NCI-H1417 treated with DMSO at 0.1 percent for 48 hours (cell line): ENCODE measurements at regions not wholly inside any gene's neighbourhood (a gene's known extent, or its start where the extent isn't known, plus 50 kb on each side); places are given as distances from the start of the nearest gene placed in this dataset.

Experiments
- DNase-seq: peaks from one replicate; lab custom pipeline; 2025; lab: John Stamatoyannopoulos, UW

- DNase-seq, result no peak
Observed at GRCh38 chr14:66365388-66365787, 120.8 kb upstream of the CCDC196 start.

DNA sequence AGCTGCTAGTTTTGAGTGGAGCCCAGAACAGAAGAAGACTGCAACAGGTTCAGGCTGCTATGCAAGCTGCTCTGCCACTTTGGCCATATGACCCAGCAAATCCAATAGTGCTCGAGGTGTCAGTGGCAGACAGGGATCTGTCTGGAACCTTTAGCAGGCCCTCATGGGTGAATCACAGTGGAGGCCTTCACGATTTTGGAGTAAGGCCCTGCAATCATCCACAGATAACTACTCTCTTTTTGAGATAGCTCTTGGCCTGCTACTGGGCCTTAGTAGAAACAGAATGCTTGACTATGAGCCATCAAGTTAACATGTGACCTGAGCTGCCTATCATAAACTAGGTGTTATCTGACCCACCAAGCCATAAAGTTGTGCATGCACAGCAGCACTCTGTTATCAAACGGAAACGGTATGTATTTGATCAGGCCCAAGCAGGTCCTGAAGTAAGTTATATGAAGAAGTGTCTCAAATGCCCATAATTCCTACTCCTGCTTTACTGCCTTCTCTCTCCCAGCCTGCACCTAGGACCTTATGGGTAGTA, 116.9 kb upstream of the CCDC196 start:
- no peak for DNase-seq

DNA sequence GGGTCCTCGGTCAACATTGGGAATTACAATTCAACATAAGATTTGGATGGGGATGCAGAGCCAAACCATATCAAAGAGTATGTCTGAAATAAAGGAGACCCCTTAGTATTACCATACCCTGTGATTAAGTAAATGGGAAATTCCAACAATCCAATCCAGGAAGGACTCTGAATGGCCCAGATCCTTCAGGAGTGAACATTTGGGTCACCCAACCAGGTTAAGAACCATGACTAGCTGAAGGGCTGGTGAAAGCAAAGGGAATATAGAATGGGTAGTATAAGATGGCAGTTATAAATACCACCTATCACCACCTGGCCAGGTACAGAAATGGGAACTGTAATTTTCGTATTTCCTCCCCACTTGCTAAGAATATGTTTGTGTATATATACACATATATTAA, 114.4 kb upstream of the CCDC196 start:
- DNase-seq, result no peak

- no peak for DNase-seq
Observed at GRCh38 chr14:66375046-66375964, 110.9 kb upstream of the CCDC196 start.

DNA sequence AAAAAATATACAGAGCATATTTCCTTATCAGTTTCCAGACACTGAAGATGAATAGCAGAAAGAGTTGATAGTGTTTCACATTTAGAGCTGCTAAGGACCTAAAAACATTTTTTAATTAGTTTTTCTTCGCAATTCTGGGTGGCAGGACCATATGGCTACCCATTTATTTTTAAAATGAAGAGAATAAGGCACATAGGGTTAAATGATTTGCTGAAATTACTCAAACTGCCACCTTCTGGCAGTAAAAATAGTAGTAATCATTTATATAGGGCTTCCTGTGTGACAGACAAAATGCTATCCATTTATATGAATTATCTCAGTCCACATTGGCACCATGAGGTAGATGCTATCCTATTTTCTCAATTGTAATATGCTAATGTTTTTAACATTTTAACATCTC, 108.6 kb upstream of the CCDC196 start:
- no peak for DNase-seq

DNA sequence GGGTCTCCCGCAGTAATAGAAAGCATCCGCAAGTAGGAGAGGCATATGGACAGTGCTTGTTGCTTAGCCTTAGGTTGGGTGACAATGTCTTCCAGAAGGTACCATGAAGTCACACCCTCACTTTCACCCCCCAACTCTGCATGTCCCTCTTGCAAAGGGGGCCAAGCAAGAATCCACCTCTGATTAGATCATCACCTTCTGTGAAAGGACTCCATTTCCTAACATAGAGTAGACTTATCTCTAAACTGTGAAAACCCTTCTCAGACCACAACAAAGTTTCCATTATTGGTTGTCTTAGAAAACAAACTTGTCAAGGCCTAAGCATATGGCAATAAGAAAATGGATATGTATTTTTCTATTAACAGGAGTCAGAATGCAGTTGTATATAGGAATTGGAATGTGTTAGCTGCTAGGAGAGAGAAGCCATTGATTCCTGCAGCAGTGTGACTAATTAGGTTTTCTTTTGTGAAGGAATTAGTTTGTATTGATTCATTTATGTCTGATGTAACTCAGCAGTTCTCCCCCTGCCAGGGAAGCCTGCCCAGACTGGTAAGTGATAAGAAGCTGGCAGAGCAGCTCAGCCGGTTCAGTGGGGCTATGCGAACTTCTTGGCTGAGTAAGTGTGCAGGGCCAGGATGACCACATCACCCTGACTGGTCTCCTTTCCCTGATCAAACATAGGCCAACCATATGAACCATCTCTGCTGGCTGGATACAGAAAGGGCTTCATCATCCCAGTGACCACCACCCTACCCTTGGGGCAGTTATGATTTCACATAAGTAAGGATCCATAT, 107.3 kb upstream of the CCDC196 start:
- no peak for DNase-seq

- DNase-seq, result no peak
Observed at GRCh38 chr14:66380143-66380542, 106.0 kb upstream of the CCDC196 start.

DNA sequence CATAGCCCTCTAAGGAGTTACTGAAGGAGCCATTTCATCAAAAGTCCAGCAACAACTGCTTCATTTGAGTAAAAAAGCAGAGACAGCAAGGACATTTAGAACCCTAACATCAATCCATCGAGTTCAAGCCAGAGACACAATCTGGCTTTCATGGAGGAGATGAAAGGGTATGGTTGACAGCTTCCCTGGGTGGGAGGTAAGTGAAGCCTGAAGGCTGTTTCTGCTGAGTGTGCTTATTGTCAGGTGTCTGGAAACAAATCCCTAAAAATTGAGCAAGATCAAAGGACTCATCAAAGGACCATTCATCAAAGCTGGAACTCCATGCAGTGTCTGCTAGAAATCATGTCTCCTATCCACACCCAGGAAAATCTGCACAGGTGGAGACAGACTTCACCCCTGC, 104.4 kb upstream of the CCDC196 start:
- DNase-seq, result no peak

GRCh38 chr14:66383257-66383656, 102.9 kb upstream of the CCDC196 start:
- DNase-seq, result no peak

DNA sequence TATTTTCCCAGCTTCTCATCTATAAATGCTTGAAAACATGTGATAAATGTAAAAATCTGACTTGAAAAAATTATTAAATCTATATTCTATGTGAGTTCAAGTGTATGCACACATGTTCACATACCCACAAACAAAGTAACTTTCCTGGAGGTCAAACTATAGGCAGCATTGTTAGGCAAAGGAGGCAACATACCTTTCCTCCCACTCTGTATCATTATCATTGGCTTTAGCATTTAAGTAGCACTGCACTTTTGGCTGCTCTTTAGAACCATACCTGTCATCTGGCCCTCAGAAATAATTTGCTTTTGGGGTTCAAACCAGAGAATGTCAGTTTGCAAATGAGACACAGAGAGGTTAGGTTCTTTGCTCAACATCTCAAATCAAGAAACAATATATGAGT, 102.4 kb upstream of the CCDC196 start:
- DNase-seq, result no peak

GRCh38 chr14:66388516-66388915, 97.7 kb upstream of the CCDC196 start:
- DNase-seq, result no peak

DNA sequence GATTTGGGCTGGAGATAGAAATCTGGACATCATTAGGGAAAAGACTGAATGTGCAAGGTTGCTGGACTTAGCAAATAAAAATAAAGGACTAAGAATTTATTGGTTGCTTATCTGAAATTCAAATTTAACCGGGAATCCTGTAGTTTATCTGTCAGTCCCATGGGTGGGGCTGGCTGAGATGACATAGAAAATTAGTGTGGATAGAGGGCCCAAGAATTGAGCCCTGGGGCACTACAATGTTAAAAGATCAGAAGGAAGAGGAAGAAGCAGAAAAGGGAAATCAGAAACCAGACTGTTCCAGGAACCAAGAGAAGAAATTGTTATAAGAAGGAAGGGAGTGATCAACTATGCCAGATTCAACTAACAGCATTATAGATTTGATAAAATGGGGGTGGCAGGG, 96.7 kb upstream of the CCDC196 start:
- no peak for DNase-seq

DNA sequence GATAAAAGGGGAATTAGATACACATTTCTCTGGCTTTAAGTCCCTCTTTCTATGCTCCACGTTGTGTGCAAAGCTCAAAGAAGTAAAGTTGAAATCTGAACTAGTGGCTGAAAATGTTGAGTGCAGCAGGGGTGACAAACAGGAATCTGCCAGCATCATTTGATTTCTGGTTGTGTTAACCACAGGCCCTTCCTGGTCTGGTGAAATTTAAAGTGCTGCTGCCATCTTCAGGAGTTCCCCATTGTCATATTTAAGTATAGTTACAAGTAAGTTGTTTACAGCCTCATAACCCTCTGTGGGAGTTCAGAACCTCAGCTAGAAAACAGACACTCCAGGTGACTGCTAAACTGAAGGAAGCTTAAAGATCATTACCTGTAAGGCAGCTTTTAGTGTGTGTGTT, 90.9 kb upstream of the CCDC196 start:
- no peak for DNase-seq

GRCh38 chr14:66396164-66396563, 90.0 kb upstream of the CCDC196 start:
- DNase-seq, result no peak

DNA sequence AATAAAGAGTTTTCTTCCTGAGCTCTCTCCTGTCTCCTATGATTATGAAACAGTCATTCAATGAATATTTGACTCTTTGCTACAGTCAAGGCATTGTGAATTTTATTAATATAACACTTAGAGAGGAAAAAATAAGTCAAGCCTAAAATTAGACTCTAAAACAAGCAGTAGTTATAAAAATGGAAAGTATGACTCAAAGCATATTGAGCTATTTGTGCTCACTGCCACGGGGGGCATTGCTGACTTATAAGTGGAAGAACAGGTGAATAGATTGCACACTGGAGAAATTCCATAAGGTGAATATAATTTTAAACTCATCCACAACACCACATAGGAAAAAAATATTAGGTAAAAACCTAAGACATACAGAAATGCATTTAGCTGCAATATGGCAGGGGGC, 87.7 kb upstream of the CCDC196 start:
- no peak for DNase-seq

- no peak for DNase-seq
Observed at GRCh38 chr14:66401449-66402095, 84.6 kb upstream of the CCDC196 start.

DNA sequence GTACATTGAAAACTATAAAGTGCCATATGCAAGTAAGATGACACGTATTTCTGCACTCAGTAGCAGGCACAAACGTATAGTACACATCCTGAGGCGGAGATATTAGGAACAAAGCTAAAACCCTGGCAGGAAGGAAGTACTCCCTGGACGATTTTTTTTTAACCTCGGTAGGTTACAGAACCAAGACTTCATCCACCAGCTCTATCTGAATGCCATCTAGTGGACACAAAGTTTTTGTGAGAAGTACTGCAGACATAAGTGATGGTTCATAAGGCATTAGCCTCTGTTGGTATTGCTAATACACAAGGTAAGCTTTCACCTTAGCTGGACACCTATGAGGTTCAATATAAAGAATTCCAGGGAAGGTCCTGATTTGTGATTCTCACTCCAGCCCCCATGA, 83.0 kb upstream of the CCDC196 start:
- DNase-seq, result peak; percentile 15

- no peak for DNase-seq
Observed at GRCh38 chr14:66404051-66404545, 82.1 kb upstream of the CCDC196 start.

DNA sequence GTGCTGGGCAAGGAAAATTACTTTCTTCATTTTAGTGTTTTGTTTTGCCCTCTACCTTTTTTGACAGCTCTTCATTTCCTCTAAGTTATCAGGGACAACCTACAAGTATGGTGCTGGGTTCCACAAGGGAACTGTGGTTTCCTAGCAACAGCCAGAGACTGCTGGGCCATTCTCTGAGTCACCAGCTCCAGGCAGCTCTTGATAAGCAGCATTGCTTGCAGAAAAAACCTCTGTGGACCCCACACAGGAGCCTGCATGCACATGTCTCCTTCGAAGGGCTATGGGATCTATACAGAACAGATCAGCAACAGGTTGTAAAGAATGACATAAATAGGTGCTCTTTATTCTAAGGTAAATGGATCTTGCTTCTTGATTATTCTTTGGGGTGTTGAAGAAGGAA, 81.0 kb upstream of the CCDC196 start:
- DNase-seq, result no peak

GRCh38 chr14:66413901-66414300, 72.3 kb upstream of the CCDC196 start:
- no peak for DNase-seq

- DNase-seq, result no peak
Observed at GRCh38 chr14:66414511-66414910, 71.7 kb upstream of the CCDC196 start.
